HepG2 (cell line): ENCODE measurements at regions not wholly inside any gene's neighbourhood (a gene's known extent, or its start where the extent isn't known, plus 50 kb on each side); places are given as distances from the start of the nearest gene placed in this dataset.
A peak's percentile ranks its signal among the peaks of the same experiment; 100 is the strongest.

Source experiments
- ATAC-seq: fragments of 200-7000 bp; cut with Tn5 transposase; 3 replicates; pipeline ENCODE4 v1.9.1; 2020; ENCODE audit warnings: mild to moderate bottlenecking, moderate library complexity
- BruUV-seq: library from RNA; stranded (reverse); fragments of 400-500 nt; replicated peaks from 2 replicates; lab custom pipeline; 2021; lab: Mats Ljungman, UMichigan
- CTCF ChIA-PET: fragments of 300-600 bp; formaldehyde crosslinking; extraction: SDS; loops from one replicate; lab custom pipeline; 2021; ENCODE audit warnings: low total read pairs, inconsistent platforms, low intra/inter-chr PET ratio; lab: Yijun Ruan, JAX
- POLR2A ChIA-PET: fragments of 350-600 bp; sonication (Branson Sonifier 250); formaldehyde crosslinking; loops from one replicate; lab custom pipeline; 2020; ENCODE audit warnings: antibody characterized with exemption, inconsistent platforms; lab: Yijun Ruan, JAX
- DNase-seq: peaks from one replicate; pipeline ENCODE4 v3.0.0-alpha.2; 2015; ENCODE audit warnings: low spot score
- FAIRE-seq: peaks from 3 replicates; lab custom pipeline; 2011; peaks lifted over from hg19 to GRCh38; lab: Jason Lieb, UNC
- H2AFZ ChIP-seq: one replicate; pipeline ENCODE4 v1.6.1; 2011; ENCODE audit warnings: low read length, inconsistent platforms
- H3K27ac ChIP-seq: fragments of 300-600 bp; 3 replicates; pipeline ENCODE4 v1.8.0; 2011; ENCODE audit warnings: mixed run types, mild to moderate bottlenecking, mixed read lengths, low read length, inconsistent platforms; ENCODE audit not compliant: insufficient read depth; ENCODE audit errors: extremely low read length
- H3K27me3 ChIP-seq, 2 experiments: fragments of 200-600 bp in 1 of 2; 2 replicates in 1 of 2; 3 replicates in 1 of 2; pipeline versions ENCODE4 v1.6.0 to v1.8.0; 2011; ENCODE audit warnings: low read length in 2 of 2, mild to moderate bottlenecking in 2 of 2, moderate library complexity in 2 of 2, inconsistent platforms in 1 of 2; ENCODE audit not compliant: insufficient read depth in 2 of 2, control insufficient read depth in 1 of 2
- H3K36me3 ChIP-seq, 2 experiments: fragments of 200-600 bp in 1 of 2; replicated peaks in 1 of 2; 2 replicates in 1 of 2; 3 replicates in 1 of 2; pipeline versions ENCODE4 v1.5.1 to v1.8.0; 2011; ENCODE audit warnings: low read length in 2 of 2, inconsistent platforms in 1 of 2; ENCODE audit not compliant: insufficient read depth in 2 of 2, control insufficient read depth in 1 of 2
- H3K4me1 ChIP-seq: 2 replicates; pipeline ENCODE4 v1.5.1; 2012; ENCODE audit warnings: low read length, inconsistent platforms; ENCODE audit not compliant: insufficient read depth
- H3K4me2 ChIP-seq: 2 replicates; pipeline ENCODE4 v1.6.0; 2011; ENCODE audit warnings: low read depth, low read length, inconsistent platforms
- H3K4me3 ChIP-seq, 3 experiments: fragments of 200-600 bp in 1 of 3; sonication (generic), shearing (Covaris generic) in 1 of 3; replicated peaks in 1 of 3; 2 replicates each; pipeline ENCODE4 v1.5.1; 2011 to 2016; ENCODE audit warnings: low read length in 3 of 3, inconsistent platforms in 2 of 3, low read depth in 2 of 3, mild to moderate bottlenecking in 2 of 3, control low read depth in 1 of 3, mixed read lengths in 1 of 3; ENCODE audit not compliant: insufficient read depth in 1 of 3
- H3K79me2 ChIP-seq: one replicate; pipeline ENCODE4 v1.6.1; 2011; ENCODE audit warnings: low read length, inconsistent platforms; ENCODE audit not compliant: insufficient read depth
- H3K9ac ChIP-seq: 2 replicates; pipeline ENCODE4 v1.6.0; 2011; ENCODE audit warnings: mild to moderate bottlenecking, low read depth, low read length, inconsistent platforms; ENCODE audit not compliant: insufficient read depth
- H3K9me3 ChIP-seq: 2 replicates; pipeline ENCODE4 v1.5.1; 2012; ENCODE audit warnings: mild to moderate bottlenecking, low read length
- H4K20me1 ChIP-seq: 2 replicates; pipeline ENCODE4 v1.6.0; 2011; ENCODE audit warnings: inconsistent platforms, mild to moderate bottlenecking, low read length, moderate library complexity; ENCODE audit not compliant: insufficient read depth
- CEBPB ChIP-seq: IDR thresholded peaks from 2 replicates; pipeline ENCODE4 v1.6.1; 2011; ENCODE audit warnings: low read depth, low read length, improper control_type of control experiment, borderline replicate concordance
- KDM1A ChIP-seq: IDR thresholded peaks from 2 replicates; pipeline ENCODE4 v1.6.1; 2016; ENCODE audit warnings: missing compliant biosample characterization
- TBL1XR1 ChIP-seq: fragments of 150-350 bp; IDR thresholded peaks from 2 replicates; pipeline ENCODE4 v1.6.1; 2014; ENCODE audit warnings: borderline replicate concordance, low read length; ENCODE audit not compliant: partially characterized antibody
- ZNF12 ChIP-seq: sonication (generic); formaldehyde crosslinking; IDR thresholded peaks from 2 replicates; pipeline ENCODE4 v1.5.0; 2020; ENCODE audit warnings: missing genetic modification reagents
- ZNF883 ChIP-seq: sonication (generic); formaldehyde crosslinking; IDR thresholded peaks from 2 replicates; pipeline ENCODE4 v1.5.1; 2020; ENCODE audit warnings: mild to moderate bottlenecking, missing genetic modification reagents; ENCODE audit errors: not compliant biosample characterization
- WGBS: methylation state at CpG from one replicate; pipeline ENCODE4 v1.1.6; 2017; ENCODE audit warnings: low lambda C conversion rate; 5-methylcytosine and 5-hydroxymethylcytosine counted together
- in situ Hi-C: cut with HindIII; loops from 2 replicates; pipeline ENCODE4 v1.10.0; 2017; ENCODE audit warnings: low pct_unique_long_range_greater_than_20kb; ENCODE audit not compliant: extremely low pct_ligation_motif_present
- intact Hi-C: fragments of 100-400 bp; cut with micrococcal nuclease; formaldehyde crosslinking; loops from one replicate; pipeline ENCODE4 v1.10.0; 2022; ENCODE audit not compliant: unreplicated experiment

GRCh38 chr9:119880361-119880760, 511.1 kb upstream of the BRINP1 start:
- intact Hi-C loops = no loop called here
- CTCF ChIA-PET = no interaction called here

GRCh38 chr9:119877306-119877705, 508.1 kb upstream of the BRINP1 start:
- TF ChIP-seq ZNF12 (CRISPR knock-in tag) = no peak
- no peak for TF ChIP-seq KDM1A (CRISPR knock-in tag)
- TF ChIP-seq TBL1XR1 = no peak
- 2% methylated on average over 6 of the region's 6 CpGs for WGBS
- FAIRE-seq (no peak), ATAC-seq (no peak), DNase-seq (no peak)
- H3K4me2 ChIP-seq = no peak overlapping the region
- BruUV-seq = no TSS peak
- ChIA-PET POLR2A (no interaction called here), CTCF (no interaction called here)
- intact Hi-C loops = no loop called here
- no peaks in the 10 kb centered on the region for H3K9me3 ChIP-seq
- no peaks in the 10 kb centered on the region for H3K36me3 ChIP-seq
- H3K27me3 ChIP-seq = no peaks in the 10 kb centered on the region
- H2AFZ ChIP-seq = no peak overlapping the region
- H3K79me2 ChIP-seq = no peaks in the 10 kb centered on the region
- no peaks in the 10 kb centered on the region for H4K20me1 ChIP-seq
- H3K9ac ChIP-seq = no peak overlapping the region
- no peaks in the 10 kb centered on the region for H3K4me1 ChIP-seq
- H3K4me3 ChIP-seq = no peak overlapping the region
- H3K27ac ChIP-seq = no peak overlapping the region
- in situ Hi-C loops = no loop called here

More at GRCh38 chr9:119880361-119880760, 511.1 kb upstream of the BRINP1 start:
- DNase-seq (no peak), ATAC-seq (no peak), FAIRE-seq (no peak)
- no peak for TF ChIP-seq ZNF883 (CRISPR knock-in tag)
- TF ChIP-seq CEBPB = 0 out of 2 replicates have a peak, but pooled peaks have one; percentile 34
- Histone ChIP-seq H3K79me2 (no peaks in the 10 kb centered on the region), H3K4me2 (no peak overlapping the region), H3K9ac (no peak overlapping the region), H2AFZ (no peak overlapping the region), H4K20me1 (no peaks in the 10 kb centered on the region), H3K9me3 (no peaks in the 10 kb centered on the region), H3K4me1 (no peaks in the 10 kb centered on the region), H3K27ac (no peak overlapping the region), H3K36me3 (no peaks in the 10 kb centered on the region), H3K27me3 (no peaks in the 10 kb centered on the region), H3K4me3 (no peak overlapping the region)
- POLR2A ChIA-PET = no interaction called here
- in situ Hi-C loops = no loop called here
- WGBS = 1% methylated on average over 3 of the region's 3 CpGs
- BruUV-seq = no TSS peak
